Neural progenitor cell (in vitro differentiated cells): ENCODE measurements at regions not wholly inside any gene's neighbourhood (a gene's known extent, or its start where the extent isn't known, plus 50 kb on each side); places are given as distances from the start of the nearest gene placed in this dataset.
"Not testable (repeated sequence)": the region's sequence is repeated elsewhere in the genome, so short reads cannot be mapped to it uniquely, and the experiment has no call there.

Source experiments
- CTCF ChIP-seq: fragments of 200-600 bp; sonication (generic); IDR thresholded peaks from 2 replicates; pipeline ENCODE4 v1.5.1; 2017; ENCODE audit warnings: antibody characterized with exemption, mild to moderate bottlenecking
- EZH2 ChIP-seq: fragments of 200-600 bp; sonication (generic); IDR thresholded peaks from 2 replicates; pipeline ENCODE4 v1.6.1; 2017; ENCODE audit warnings: antibody characterized with exemption, mild to moderate bottlenecking, moderate library complexity
- EZH2phosphoT487 ChIP-seq: fragments of 200-600 bp; sonication (generic); IDR thresholded peaks from 2 replicates; pipeline ENCODE4 v1.6.1; 2017; ENCODE audit warnings: antibody characterized with exemption

GRCh38 chr9:41354060-41354934 lies 165.2 kb upstream of the ZNG1F start:
- TF ChIP-seq CTCF, EZH2, EZH2phosphoT487: not testable (repeated sequence)
